ENCODE measurements at regions not wholly inside any gene's neighbourhood (a gene's known extent, or its start where the extent isn't known, plus 50 kb on each side); places are given as distances from the start of the nearest gene placed in this dataset.

DNA sequence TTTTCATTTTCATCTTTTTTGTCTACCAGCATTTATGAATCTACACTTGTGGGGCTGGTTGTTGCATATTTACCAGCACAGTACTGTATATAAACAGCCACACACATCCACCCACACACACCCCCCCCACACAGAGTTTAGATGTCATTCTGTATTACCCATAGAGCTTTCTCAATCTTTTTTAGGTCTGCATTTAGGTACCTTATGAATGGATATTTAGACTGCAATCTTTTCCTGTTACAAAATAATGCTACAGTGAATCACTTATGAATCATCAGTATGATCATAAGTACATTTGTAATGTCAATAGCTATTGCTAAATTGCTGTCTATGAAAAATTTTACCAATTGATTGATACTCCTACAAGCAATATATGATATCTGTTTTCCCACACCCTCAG lies 67.3 kb upstream of the STK38L start:
- TF ChIP-seq FOXM1 (IDR thresholded peaks at IDR 0.05; ENCODE audit: borderline replicate concordance, low read depth) (no peak), YY1 (IDR thresholded peaks at IDR 0.05; ENCODE audit: low read depth) (no peak), TCF12 (IDR thresholded peaks at IDR 0.05; ENCODE audit: low read depth) (no peak), TAF1 (IDR thresholded peaks at IDR 0.05; ENCODE audit: low read depth) (no peak), CREB1 (IDR thresholded peaks at IDR 0.05; ENCODE audit: low read depth) (no peak), TEAD4 (IDR thresholded peaks at IDR 0.05) (no peak), NFIC (IDR thresholded peaks at IDR 0.05) (no peak), EGR1 (IDR thresholded peaks at IDR 0.05) (no peak), EP300 (IDR thresholded peaks at IDR 0.05; ENCODE audit: borderline replicate concordance) (no peak), RAD21 (IDR thresholded peaks at IDR 0.05; ENCODE audit: low read depth) (no peak), ZBTB7A (IDR thresholded peaks at IDR 0.05; ENCODE audit: low read depth) (no peak), CEBPB (IDR thresholded peaks at IDR 0.05) (no peak)
- TF ChIP-seq, protein P1, sequence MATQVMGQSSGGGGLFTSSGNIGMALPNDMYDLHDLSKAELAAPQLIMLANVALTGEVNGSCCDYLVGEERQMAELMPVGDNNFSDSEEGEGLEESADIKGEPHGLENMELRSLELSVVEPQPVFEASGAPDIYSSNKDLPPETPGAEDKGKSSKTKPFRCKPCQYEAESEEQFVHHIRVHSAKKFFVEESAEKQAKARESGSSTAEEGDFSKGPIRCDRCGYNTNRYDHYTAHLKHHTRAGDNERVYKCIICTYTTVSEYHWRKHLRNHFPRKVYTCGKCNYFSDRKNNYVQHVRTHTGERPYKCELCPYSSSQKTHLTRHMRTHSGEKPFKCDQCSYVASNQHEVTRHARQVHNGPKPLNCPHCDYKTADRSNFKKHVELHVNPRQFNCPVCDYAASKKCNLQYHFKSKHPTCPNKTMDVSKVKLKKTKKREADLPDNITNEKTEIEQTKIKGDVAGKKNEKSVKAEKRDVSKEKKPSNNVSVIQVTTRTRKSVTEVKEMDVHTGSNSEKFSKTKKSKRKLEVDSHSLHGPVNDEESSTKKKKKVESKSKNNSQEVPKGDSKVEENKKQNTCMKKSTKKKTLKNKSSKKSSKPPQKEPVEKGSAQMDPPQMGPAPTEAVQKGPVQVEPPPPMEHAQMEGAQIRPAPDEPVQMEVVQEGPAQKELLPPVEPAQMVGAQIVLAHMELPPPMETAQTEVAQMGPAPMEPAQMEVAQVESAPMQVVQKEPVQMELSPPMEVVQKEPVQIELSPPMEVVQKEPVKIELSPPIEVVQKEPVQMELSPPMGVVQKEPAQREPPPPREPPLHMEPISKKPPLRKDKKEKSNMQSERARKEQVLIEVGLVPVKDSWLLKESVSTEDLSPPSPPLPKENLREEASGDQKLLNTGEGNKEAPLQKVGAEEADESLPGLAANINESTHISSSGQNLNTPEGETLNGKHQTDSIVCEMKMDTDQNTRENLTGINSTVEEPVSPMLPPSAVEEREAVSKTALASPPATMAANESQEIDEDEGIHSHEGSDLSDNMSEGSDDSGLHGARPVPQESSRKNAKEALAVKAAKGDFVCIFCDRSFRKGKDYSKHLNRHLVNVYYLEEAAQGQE (IDR thresholded peaks at IDR 0.05; ENCODE audit: low read depth) = no peak
- TF ChIP-seq, protein P2, sequence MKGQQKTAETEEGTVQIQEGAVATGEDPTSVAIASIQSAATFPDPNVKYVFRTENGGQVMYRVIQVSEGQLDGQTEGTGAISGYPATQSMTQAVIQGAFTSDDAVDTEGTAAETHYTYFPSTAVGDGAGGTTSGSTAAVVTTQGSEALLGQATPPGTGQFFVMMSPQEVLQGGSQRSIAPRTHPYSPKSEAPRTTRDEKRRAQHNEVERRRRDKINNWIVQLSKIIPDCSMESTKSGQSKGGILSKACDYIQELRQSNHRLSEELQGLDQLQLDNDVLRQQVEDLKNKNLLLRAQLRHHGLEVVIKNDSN (IDR thresholded peaks at IDR 0.05) = no peak
- TF ChIP-seq, protein P3, sequence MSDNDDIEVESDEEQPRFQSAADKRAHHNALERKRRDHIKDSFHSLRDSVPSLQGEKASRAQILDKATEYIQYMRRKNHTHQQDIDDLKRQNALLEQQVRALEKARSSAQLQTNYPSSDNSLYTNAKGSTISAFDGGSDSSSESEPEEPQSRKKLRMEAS (IDR thresholded peaks at IDR 0.05) = no peak

DNA sequence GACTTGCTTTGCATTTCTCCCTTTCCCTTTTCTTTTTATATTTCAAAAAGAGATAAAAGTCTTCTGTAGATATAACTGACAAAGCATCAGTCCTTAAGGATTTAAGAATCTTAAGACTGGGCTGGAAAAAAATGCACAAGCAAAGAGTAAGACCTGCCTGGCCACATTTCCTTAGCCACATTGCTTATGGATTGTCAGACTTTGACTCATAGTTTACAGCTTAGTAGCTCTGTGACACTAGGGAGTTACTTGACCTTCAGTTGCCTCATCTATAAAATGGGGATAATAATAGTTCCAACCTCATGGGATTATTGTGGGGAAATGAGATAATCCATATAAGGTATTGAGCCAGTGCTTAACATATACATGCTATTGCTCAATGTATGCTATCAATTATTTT lies 66.4 kb upstream of the STK38L start:
- TF ChIP-seq EGR1 (IDR thresholded peaks at IDR 0.05) (no peak), TEAD4 (IDR thresholded peaks at IDR 0.05) (peak; percentile 55; the same call in 1 of the 2 replicates), FOXM1 (IDR thresholded peaks at IDR 0.05; ENCODE audit: borderline replicate concordance, low read depth) (0 out of 2 replicates have a peak, but pooled peaks have one; percentile 10)

DNA sequence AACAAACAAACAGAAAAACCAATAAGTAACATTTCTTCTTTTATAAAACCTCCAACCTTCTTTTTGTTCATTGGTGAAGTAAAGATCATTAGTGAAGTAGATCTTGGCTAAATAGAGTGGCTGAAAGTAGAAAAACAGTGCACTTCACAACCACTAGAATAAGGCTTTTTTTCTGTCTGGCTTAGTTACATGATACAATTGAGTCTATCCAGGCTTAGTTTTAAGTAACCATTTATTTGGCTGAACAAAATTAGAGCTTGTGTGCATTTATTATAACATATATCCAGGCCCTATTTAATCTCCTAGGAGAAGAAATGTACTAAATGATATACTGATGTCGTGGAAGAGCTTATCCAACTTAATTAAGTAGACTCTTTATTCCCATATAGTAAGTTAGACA lies 65.8 kb upstream of the STK38L start:
- TF ChIP-seq, protein P3 (IDR thresholded peaks at IDR 0.05) = no peak
- TF ChIP-seq TCF12 (IDR thresholded peaks at IDR 0.05; ENCODE audit: low read depth) (no peak), EGR1 (IDR thresholded peaks at IDR 0.05) (no peak), CEBPB (IDR thresholded peaks at IDR 0.05) (no peak), ZBTB7A (IDR thresholded peaks at IDR 0.05; ENCODE audit: low read depth) (no peak), FOXM1 (IDR thresholded peaks at IDR 0.05; ENCODE audit: borderline replicate concordance, low read depth) (no peak), EP300 (IDR thresholded peaks at IDR 0.05; ENCODE audit: borderline replicate concordance) (no peak), TAF1 (IDR thresholded peaks at IDR 0.05; ENCODE audit: low read depth) (no peak), NFIC (IDR thresholded peaks at IDR 0.05) (no peak), TEAD4 (IDR thresholded peaks at IDR 0.05) (no peak), RAD21 (IDR thresholded peaks at IDR 0.05; ENCODE audit: low read depth) (no peak), YY1 (IDR thresholded peaks at IDR 0.05; ENCODE audit: low read depth) (no peak), CREB1 (IDR thresholded peaks at IDR 0.05; ENCODE audit: low read depth) (no peak)
- TF ChIP-seq, protein P2 (IDR thresholded peaks at IDR 0.05) = no peak
- TF ChIP-seq, protein P1 (IDR thresholded peaks at IDR 0.05; ENCODE audit: low read depth) = no peak

DNA sequence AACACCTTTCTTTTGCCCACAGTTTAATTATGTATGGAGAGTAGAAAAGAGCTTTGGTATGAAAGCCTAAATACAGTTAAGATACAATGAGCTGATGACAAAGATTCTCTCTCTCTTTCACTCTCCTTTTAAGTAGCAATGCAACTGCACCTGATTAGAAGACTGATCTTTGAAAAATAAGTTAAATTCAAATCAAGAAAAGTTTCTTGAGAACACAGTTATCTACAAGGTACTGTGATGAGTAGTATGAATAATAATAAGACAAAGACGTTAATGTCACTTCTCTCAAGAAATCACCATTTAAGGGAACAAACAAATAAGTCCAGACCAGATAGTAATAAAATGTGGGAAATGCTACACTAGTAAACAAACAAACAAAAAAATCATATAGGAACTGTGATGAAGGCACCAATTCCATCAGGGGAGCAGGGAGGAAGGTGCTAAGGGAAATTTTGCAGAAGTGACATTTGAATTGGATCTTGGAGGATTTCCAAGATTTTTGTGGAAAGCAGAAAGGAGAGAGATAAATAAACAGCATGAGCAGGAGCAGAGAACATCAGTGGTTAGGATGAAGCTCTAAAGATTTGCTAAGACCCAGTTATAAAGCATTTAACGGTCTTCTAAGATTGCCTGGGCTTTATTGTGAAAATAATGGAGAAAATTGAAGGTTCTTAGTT lies 65.2 kb upstream of the STK38L start:
- TF ChIP-seq NFIC (IDR thresholded peaks at IDR 0.05) = peak; percentile 22; the same call in 1 of the 2 replicates
- TF ChIP-seq YY1 (IDR thresholded peaks at IDR 0.05; ENCODE audit: low read depth) = no peak

DNA sequence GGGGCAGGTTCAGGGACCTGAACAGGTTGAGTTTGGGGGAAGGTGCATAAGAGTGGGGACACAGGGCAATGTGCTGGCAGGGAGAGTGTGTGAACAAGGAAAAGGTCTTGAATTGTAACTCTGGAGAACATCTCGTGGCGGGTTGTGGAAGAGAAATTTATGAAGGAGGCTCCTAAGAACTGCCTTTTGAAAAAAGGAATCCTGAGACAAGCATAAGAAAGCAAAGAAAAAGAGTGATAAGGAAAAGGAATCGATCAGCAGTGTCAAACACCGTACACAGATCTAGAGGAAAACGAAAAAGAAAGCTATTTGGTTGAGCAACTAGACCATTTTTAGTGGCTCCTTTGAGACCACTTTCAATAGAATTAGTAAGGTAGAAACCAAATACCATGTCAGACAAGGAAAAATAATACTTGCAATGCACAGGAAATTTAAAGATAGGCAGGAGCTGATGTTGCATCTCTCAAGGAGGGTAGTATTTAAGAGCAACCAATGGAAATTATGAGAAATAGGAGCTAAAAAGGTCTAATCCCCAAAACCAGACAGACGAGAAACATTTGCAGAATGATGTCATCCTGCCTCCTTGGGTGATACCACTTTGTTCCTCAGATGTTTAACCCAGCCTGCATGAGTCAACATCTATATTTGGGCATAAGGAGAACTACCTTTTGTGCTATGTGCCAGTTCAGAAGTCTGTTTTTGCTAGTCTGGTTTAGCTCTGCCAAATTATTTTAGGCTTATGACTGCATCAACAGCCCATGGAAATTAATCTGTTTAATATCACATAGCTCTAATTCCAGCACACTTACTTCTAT lies 64.5 kb upstream of the STK38L start:
- no peak for TF ChIP-seq EGR1 (IDR thresholded peaks at IDR 0.05)
- TF ChIP-seq, protein P2 (IDR thresholded peaks at IDR 0.05) = no peak
- TF ChIP-seq FOXM1 (IDR thresholded peaks at IDR 0.05; ENCODE audit: borderline replicate concordance, low read depth) = peak; percentile 92
- TF ChIP-seq, protein P1 (IDR thresholded peaks at IDR 0.05; ENCODE audit: low read depth) = no peak
- peak; percentile 54; the same call in 1 of the 2 replicates for TF ChIP-seq CREB1 (IDR thresholded peaks at IDR 0.05; ENCODE audit: low read depth)
- peak; percentile 1; the same call in 1 of the 2 replicates for TF ChIP-seq RAD21 (IDR thresholded peaks at IDR 0.05; ENCODE audit: low read depth)
- peak; percentile 75 for TF ChIP-seq TEAD4 (IDR thresholded peaks at IDR 0.05)
- peak; percentile 46; the same call in 1 of the 2 replicates for TF ChIP-seq CEBPB (IDR thresholded peaks at IDR 0.05)
- peak; percentile 86 for TF ChIP-seq NFIC (IDR thresholded peaks at IDR 0.05)
- no peak for TF ChIP-seq TAF1 (IDR thresholded peaks at IDR 0.05; ENCODE audit: low read depth)
- peak; percentile 95 for TF ChIP-seq EP300 (IDR thresholded peaks at IDR 0.05; ENCODE audit: borderline replicate concordance)
- TF ChIP-seq, protein P3 (IDR thresholded peaks at IDR 0.05) = peak; percentile 46; the same call in 1 of the 2 replicates
- TF ChIP-seq YY1 (IDR thresholded peaks at IDR 0.05; ENCODE audit: low read depth) = peak; percentile 56; the same call in 1 of the 2 replicates
- no peak for TF ChIP-seq ZBTB7A (IDR thresholded peaks at IDR 0.05; ENCODE audit: low read depth)
- TF ChIP-seq TCF12 (IDR thresholded peaks at IDR 0.05; ENCODE audit: low read depth) = peak; percentile 94
